HepG2 (cell line): ENCODE measurements at regions not wholly inside any gene's neighbourhood (a gene's known extent, or its start where the extent isn't known, plus 50 kb on each side); places are given as distances from the start of the nearest gene placed in this dataset.

Source experiments
- ATAC-seq: fragments of 200-7000 bp; cut with Tn5 transposase; 3 replicates; pipeline ENCODE4 v1.9.1; 2020; ENCODE audit warnings: mild to moderate bottlenecking, moderate library complexity
- BruUV-seq: library from RNA; stranded (reverse); fragments of 400-500 nt; replicated peaks from 2 replicates; lab custom pipeline; 2021; lab: Mats Ljungman, UMichigan
- CTCF ChIA-PET: fragments of 300-600 bp; formaldehyde crosslinking; extraction: SDS; loops from one replicate; lab custom pipeline; 2021; ENCODE audit warnings: low total read pairs, inconsistent platforms, low intra/inter-chr PET ratio; lab: Yijun Ruan, JAX
- POLR2A ChIA-PET: fragments of 350-600 bp; sonication (Branson Sonifier 250); formaldehyde crosslinking; loops from one replicate; lab custom pipeline; 2020; ENCODE audit warnings: antibody characterized with exemption, inconsistent platforms; lab: Yijun Ruan, JAX
- DNase-seq: peaks from one replicate; pipeline ENCODE4 v3.0.0-alpha.2; 2015; ENCODE audit warnings: low spot score
- FAIRE-seq: peaks from 3 replicates; lab custom pipeline; 2011; peaks lifted over from hg19 to GRCh38; lab: Jason Lieb, UNC
- H2AFZ ChIP-seq: one replicate; pipeline ENCODE4 v1.6.1; 2011; ENCODE audit warnings: low read length, inconsistent platforms
- H3K27ac ChIP-seq: fragments of 300-600 bp; 3 replicates; pipeline ENCODE4 v1.8.0; 2011; ENCODE audit warnings: mixed run types, mild to moderate bottlenecking, mixed read lengths, low read length, inconsistent platforms; ENCODE audit not compliant: insufficient read depth; ENCODE audit errors: extremely low read length
- H3K27me3 ChIP-seq, 2 experiments: fragments of 200-600 bp in 1 of 2; 2 replicates in 1 of 2; 3 replicates in 1 of 2; pipeline versions ENCODE4 v1.6.0 to v1.8.0; 2011; ENCODE audit warnings: low read length in 2 of 2, mild to moderate bottlenecking in 2 of 2, moderate library complexity in 2 of 2, inconsistent platforms in 1 of 2; ENCODE audit not compliant: insufficient read depth in 2 of 2, control insufficient read depth in 1 of 2
- H3K36me3 ChIP-seq, 2 experiments: fragments of 200-600 bp in 1 of 2; replicated peaks in 1 of 2; 2 replicates in 1 of 2; 3 replicates in 1 of 2; pipeline versions ENCODE4 v1.5.1 to v1.8.0; 2011; ENCODE audit warnings: low read length in 2 of 2, inconsistent platforms in 1 of 2; ENCODE audit not compliant: insufficient read depth in 2 of 2, control insufficient read depth in 1 of 2
- H3K4me1 ChIP-seq: 2 replicates; pipeline ENCODE4 v1.5.1; 2012; ENCODE audit warnings: low read length, inconsistent platforms; ENCODE audit not compliant: insufficient read depth
- H3K4me2 ChIP-seq: 2 replicates; pipeline ENCODE4 v1.6.0; 2011; ENCODE audit warnings: low read depth, low read length, inconsistent platforms
- H3K4me3 ChIP-seq, 3 experiments: fragments of 200-600 bp in 1 of 3; sonication (generic), shearing (Covaris generic) in 1 of 3; replicated peaks in 1 of 3; 2 replicates each; pipeline ENCODE4 v1.5.1; 2011 to 2016; ENCODE audit warnings: low read length in 3 of 3, inconsistent platforms in 2 of 3, low read depth in 2 of 3, mild to moderate bottlenecking in 2 of 3, control low read depth in 1 of 3, mixed read lengths in 1 of 3; ENCODE audit not compliant: insufficient read depth in 1 of 3
- H3K79me2 ChIP-seq: one replicate; pipeline ENCODE4 v1.6.1; 2011; ENCODE audit warnings: low read length, inconsistent platforms; ENCODE audit not compliant: insufficient read depth
- H3K9ac ChIP-seq: 2 replicates; pipeline ENCODE4 v1.6.0; 2011; ENCODE audit warnings: mild to moderate bottlenecking, low read depth, low read length, inconsistent platforms; ENCODE audit not compliant: insufficient read depth
- H3K9me3 ChIP-seq: 2 replicates; pipeline ENCODE4 v1.5.1; 2012; ENCODE audit warnings: mild to moderate bottlenecking, low read length
- H4K20me1 ChIP-seq: 2 replicates; pipeline ENCODE4 v1.6.0; 2011; ENCODE audit warnings: inconsistent platforms, mild to moderate bottlenecking, low read length, moderate library complexity; ENCODE audit not compliant: insufficient read depth
- BRD4 ChIP-seq: sonication (generic); formaldehyde crosslinking; IDR thresholded peaks from 2 replicates; pipeline ENCODE4 v1.4.0; 2020; ENCODE audit warnings: missing genetic modification reagents
- CREBL2 ChIP-seq: sonication (generic); formaldehyde crosslinking; IDR thresholded peaks from 2 replicates; pipeline ENCODE4 v1.8.1; 2023; ENCODE audit warnings: missing genetic modification reagents, mild to moderate bottlenecking, borderline replicate concordance
- GLI4 ChIP-seq: sonication (generic); formaldehyde crosslinking; IDR thresholded peaks from 2 replicates; pipeline ENCODE4 v1.5.1; 2020; ENCODE audit warnings: missing genetic modification reagents, mild to moderate bottlenecking, moderate library complexity, borderline replicate concordance
- NR2F2 ChIP-seq: IDR thresholded peaks from 2 replicates; pipeline ENCODE4 v1.6.1; 2012; ENCODE audit warnings: low read depth, inconsistent platforms, borderline replicate concordance
- RBAK ChIP-seq: sonication (generic); formaldehyde crosslinking; IDR thresholded peaks from 2 replicates; pipeline ENCODE4 v1.5.1; 2020; ENCODE audit warnings: mild to moderate bottlenecking, missing genetic modification reagents
- SRY ChIP-seq: sonication (generic); formaldehyde crosslinking; IDR thresholded peaks from 2 replicates; pipeline ENCODE4 v1.8.0; 2022; ENCODE audit warnings: mild to moderate bottlenecking, missing genetic modification reagents
- ZNF136 ChIP-seq: sonication (generic); formaldehyde crosslinking; IDR thresholded peaks from 2 replicates; pipeline ENCODE4 v1.8.1; 2022; ENCODE audit warnings: low read depth, mild to moderate bottlenecking, moderate library complexity, missing genetic modification reagents
- ZNF251 ChIP-seq: sonication (generic); formaldehyde crosslinking; IDR thresholded peaks from 2 replicates; pipeline ENCODE4 v1.9.0; 2021; ENCODE audit warnings: mild to moderate bottlenecking, missing genetic modification reagents
- ZNF552 ChIP-seq: sonication (generic); formaldehyde crosslinking; IDR thresholded peaks from 2 replicates; pipeline ENCODE4 v1.9.0; 2022; ENCODE audit warnings: missing genetic modification reagents, mild to moderate bottlenecking, borderline replicate concordance
- ZNF572 ChIP-seq: sonication (generic); formaldehyde crosslinking; IDR thresholded peaks from 2 replicates; pipeline ENCODE4 v1.5.1; 2020; ENCODE audit warnings: mild to moderate bottlenecking, missing genetic modification reagents
- ZNF674 ChIP-seq: sonication (generic); formaldehyde crosslinking; IDR thresholded peaks from 2 replicates; pipeline ENCODE4 v1.5.0; 2020; ENCODE audit warnings: low read depth, mild to moderate bottlenecking, missing genetic modification reagents
- ZNF761 ChIP-seq: sonication (generic); formaldehyde crosslinking; conservative IDR thresholded peaks from 2 replicates; pipeline ENCODE4 v1.4.0; 2020; ENCODE audit warnings: mild to moderate bottlenecking, missing genetic modification reagents
- ZNF773 ChIP-seq: sonication (generic); formaldehyde crosslinking; IDR thresholded peaks from 2 replicates; pipeline ENCODE4 v1.4.0; 2020; ENCODE audit warnings: missing genetic modification reagents, borderline replicate concordance
- ZNF879 ChIP-seq: sonication (generic); formaldehyde crosslinking; IDR thresholded peaks from 2 replicates; pipeline ENCODE4 v1.8.1; 2023; ENCODE audit warnings: missing genetic modification reagents
- WGBS: methylation state at CpG from one replicate; pipeline ENCODE4 v1.1.6; 2017; ENCODE audit warnings: low lambda C conversion rate; 5-methylcytosine and 5-hydroxymethylcytosine counted together
- in situ Hi-C: cut with HindIII; loops from 2 replicates; pipeline ENCODE4 v1.10.0; 2017; ENCODE audit warnings: low pct_unique_long_range_greater_than_20kb; ENCODE audit not compliant: extremely low pct_ligation_motif_present
- intact Hi-C: fragments of 100-400 bp; cut with micrococcal nuclease; formaldehyde crosslinking; loops from one replicate; pipeline ENCODE4 v1.10.0; 2022; ENCODE audit not compliant: unreplicated experiment
- TF ChIP-seq, protein P1 (sequence below): sonication (generic); formaldehyde crosslinking; IDR thresholded peaks from 2 replicates; pipeline ENCODE4 v1.4.0; 2020; ENCODE audit warnings: missing genetic modification reagents
- TF ChIP-seq, protein P2 (sequence below): sonication (generic); formaldehyde crosslinking; IDR thresholded peaks from 2 replicates; pipeline ENCODE4 v1.5.0; 2020; ENCODE audit warnings: mild to moderate bottlenecking, missing genetic modification reagents

- CTCF ChIA-PET: no interaction called here
- H3K4me3 ChIP-seq: no peak overlapping the region
- H3K9me3 ChIP-seq: no peaks in the 10 kb centered on the region
- no peaks in the 10 kb centered on the region for H4K20me1 ChIP-seq
- FAIRE-seq: no peak
- in situ Hi-C loops: no loop called here
- TF ChIP-seq ZNF674 (no peak), GLI4 (no peak), SRY (CRISPR knock-in tag) (no peak), ZNF773 (no peak), ZNF251 (CRISPR knock-in tag) (no peak), ZNF879 (no peak), CREBL2 (CRISPR knock-in tag) (no peak), BRD4 (CRISPR knock-in tag) (no peak), ZNF136 (no peak), RBAK (CRISPR knock-in tag) (no peak), ZNF572 (CRISPR knock-in tag) (no peak), NR2F2 (no peak), ZNF761 (CRISPR knock-in tag) (no peak), ZNF552 (CRISPR knock-in tag) (no peak)
- TF ChIP-seq, protein P1, sequence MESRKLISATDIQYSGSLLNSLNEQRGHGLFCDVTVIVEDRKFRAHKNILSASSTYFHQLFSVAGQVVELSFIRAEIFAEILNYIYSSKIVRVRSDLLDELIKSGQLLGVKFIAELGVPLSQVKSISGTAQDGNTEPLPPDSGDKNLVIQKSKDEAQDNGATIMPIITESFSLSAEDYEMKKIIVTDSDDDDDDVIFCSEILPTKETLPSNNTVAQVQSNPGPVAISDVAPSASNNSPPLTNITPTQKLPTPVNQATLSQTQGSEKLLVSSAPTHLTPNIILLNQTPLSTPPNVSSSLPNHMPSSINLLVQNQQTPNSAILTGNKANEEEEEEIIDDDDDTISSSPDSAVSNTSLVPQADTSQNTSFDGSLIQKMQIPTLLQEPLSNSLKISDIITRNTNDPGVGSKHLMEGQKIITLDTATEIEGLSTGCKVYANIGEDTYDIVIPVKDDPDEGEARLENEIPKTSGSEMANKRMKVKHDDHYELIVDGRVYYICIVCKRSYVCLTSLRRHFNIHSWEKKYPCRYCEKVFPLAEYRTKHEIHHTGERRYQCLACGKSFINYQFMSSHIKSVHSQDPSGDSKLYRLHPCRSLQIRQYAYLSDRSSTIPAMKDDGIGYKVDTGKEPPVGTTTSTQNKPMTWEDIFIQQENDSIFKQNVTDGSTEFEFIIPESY: no peak
- TF ChIP-seq, protein P2, sequence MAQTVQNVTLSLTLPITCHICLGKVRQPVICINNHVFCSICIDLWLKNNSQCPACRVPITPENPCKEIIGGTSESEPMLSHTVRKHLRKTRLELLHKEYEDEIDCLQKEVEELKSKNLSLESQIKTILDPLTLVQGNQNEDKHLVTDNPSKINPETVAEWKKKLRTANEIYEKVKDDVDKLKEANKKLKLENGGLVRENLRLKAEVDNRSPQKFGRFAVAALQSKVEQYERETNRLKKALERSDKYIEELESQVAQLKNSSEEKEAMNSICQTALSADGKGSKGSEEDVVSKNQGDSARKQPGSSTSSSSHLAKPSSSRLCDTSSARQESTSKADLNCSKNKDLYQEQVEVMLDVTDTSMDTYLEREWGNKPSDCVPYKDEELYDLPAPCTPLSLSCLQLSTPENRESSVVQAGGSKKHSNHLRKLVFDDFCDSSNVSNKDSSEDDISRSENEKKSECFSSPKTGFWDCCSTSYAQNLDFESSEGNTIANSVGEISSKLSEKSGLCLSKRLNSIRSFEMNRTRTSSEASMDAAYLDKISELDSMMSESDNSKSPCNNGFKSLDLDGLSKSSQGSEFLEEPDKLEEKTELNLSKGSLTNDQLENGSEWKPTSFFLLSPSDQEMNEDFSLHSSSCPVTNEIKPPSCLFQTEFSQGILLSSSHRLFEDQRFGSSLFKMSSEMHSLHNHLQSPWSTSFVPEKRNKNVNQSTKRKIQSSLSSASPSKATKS (CRISPR knock-in tag): no peak
- TF ChIP-seq, all 625 proteins: peak for 0
- DNase-seq: no peak
- no peak for ATAC-seq
- Histone ChIP-seq H3K79me2 (no peaks in the 10 kb centered on the region), H3K4me2 (no peak overlapping the region), H2AFZ (no peak overlapping the region), H3K4me1 (peaks cover 9% of the 10 kb centered on the region), H3K27me3 (peaks cover 0 to 6% of the 10 kb centered on the region in 2 experiments; a peak in 1 of 5 replicates), H3K36me3 (no peaks in the 10 kb centered on the region), H3K27ac (no peak overlapping the region), H3K9ac (no peak overlapping the region)
- intact Hi-C loops: no loop called here
- 34% methylated on average over 5 of the region's 5 CpGs for WGBS
- POLR2A ChIA-PET: no interaction called here
- no TSS peak for BruUV-seq
Measured at GRCh38 chr5:133827830-133828229, 140.6 kb downstream of the C5orf15 start.
